HG03159 (cell line): ENCODE measurements at regions not wholly inside any gene's neighbourhood (a gene's known extent, or its start where the extent isn't known, plus 50 kb on each side); places are given as distances from the start of the nearest gene placed in this dataset.

ENCODE experiments used
- ATAC-seq: cut with Tn5 transposase; IDR thresholded peaks from one replicate; pipeline ENCODE4 v1.9.1; 2021; ENCODE audit warnings: mild to moderate bottlenecking, moderate library complexity; ENCODE audit not compliant: unreplicated experiment

DNA sequence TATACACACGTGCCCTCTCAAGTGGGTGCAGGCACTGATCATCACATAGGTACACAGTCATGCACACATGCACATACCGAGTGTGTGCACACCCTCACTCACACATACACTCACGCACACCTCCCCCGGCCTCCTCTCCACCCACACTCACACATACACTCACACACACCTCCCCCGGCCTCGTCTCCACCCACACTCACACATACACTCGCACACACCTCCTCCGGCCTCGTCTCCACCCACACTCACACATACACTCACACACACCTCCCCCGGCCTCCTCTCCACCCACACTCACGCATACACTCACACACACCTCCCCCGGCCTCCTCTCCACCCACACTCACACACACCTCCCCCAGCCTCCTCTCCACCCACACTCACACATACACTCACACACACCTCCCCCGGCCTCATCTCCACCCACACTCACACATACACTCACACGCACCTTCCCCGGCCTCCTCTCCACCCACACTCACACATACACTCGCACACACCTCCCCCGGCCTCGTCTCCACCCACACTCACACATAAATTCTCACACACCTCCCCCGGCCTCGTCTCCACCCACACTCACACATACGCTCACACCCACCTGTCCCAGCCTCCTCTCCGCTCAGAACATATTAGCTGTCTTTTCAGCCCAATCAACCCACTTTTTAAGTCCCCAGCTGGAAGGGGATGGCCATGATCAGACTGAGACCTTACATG is 105.2 kb upstream of the VSTM2B start:
- no peak for ATAC-seq

DNA sequence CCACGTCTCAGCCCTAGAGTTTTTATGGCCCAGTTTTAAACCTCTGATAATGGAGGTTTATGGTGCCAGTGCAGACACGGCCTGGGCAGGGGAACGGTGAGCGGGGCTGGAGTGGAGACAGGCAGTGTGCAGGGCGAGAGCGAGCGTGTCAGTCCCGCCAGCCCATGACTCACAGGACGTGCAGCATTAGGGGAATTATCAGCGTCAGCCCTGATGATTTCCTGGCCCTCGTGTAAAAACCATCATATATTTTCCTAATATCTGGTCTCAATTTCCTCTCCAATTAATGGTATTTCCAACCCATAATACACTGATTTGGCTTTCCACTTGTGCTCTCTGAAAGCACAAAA is 104.6 kb upstream of the VSTM2B start:
- no peak for ATAC-seq

DNA sequence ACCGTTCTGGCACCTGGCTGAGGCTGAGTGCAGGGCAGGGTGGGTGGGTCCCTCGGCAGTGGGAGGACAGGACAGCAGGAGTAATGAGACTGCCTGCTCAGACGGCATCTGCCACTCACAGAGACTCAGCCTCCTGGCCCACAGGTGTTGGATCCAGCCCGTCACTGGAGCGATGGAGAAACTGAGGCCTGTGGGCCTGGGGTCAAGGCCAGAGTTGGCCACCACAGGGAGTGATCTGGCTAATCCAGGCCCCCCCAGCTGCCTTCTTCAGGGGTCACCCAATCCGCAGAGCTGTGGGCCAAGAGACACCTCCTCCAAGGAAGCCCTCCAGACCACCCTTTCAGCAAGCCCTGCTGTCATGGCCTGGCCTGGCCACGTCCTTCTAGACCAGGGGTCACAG is 103.7 kb upstream of the VSTM2B start:
- ATAC-seq, result no peak

DNA sequence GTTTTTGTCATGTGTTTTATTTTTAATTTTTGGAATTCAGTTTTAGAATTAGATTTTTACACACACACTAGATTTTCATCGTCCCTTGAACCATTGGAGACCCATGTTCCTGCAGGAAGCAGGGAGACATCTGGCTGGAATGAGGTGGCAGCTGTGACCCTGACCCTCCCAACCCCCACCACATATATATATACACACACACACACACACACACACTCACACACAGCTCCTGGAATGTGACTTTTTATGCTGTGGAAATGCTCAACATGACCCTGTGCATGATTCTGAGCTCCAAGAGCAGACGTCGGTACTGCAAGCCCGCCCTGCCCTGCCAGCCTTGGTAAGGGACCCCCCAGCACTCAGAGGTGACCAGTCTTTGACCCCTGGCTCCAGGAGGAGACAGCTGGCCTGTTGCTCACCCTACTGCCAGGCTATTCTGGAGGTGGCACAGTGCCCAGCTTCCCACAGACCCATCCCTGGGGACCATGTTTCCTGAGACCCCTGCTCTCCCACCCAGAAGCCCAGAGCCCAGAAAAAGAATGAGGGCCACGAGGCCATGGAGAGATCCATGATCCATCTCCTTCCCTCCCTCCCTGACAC is 103.2 kb upstream of the VSTM2B start:
- no peak for ATAC-seq

DNA sequence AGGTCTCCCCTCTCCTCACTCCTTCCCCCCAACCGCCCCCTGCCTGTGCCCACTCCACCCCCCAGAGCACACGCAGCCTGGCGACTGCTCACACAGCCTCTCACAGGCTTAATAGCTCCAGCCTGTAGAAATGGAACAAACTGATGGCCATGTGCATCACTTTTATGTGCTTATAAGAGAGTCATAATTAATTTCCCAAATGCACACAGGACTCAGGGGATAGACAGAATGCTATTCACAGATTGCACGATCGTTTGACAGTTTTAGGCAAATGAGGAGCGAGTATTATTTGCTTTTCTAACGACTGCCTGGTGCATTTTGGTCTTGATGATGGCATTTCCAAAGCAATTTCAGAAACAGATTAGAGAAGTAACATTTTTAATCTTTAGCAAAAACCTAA is 97.7 kb upstream of the VSTM2B start:
- no peak for ATAC-seq

DNA sequence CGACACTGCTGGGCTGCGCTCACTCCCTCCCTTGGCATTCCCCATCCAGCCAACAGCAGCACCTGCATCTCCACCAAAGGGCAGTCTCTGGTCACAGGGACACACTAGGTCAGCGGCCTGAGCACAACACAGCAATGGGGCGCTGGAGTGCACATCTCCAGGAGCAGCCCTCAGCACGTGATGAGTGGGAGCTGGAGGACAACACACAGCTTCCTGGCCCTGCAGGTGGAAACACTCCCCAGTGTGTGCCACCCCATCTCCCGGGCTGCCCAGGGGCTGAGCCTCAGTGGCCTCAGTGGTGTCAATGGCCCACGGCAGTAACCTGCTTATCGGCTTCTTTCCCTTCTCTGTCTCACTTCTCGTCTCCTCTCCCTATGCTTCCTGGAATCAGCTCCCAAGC is 96.8 kb upstream of the VSTM2B start:
- no peak for ATAC-seq

DNA sequence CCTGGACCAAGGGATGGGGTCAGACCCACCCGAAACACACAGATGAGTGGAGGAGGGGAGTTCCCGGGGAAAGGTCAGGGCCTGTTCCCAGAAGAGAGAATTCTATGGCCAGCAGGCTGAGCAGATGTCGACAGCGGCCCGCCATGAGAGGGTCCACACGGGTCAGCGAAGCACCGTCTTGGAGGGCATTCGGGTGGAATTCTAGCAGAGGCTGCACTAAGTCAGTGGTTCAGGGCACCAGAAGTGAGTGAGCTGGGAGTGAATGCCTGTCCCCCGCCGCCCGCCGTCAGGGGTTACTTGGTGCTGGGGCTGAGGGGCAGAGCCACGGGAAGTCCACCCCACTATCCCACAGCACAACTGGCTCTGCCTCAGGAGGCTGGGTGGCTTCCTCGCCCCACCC is 96.2 kb upstream of the VSTM2B start:
- ATAC-seq, result no peak

DNA sequence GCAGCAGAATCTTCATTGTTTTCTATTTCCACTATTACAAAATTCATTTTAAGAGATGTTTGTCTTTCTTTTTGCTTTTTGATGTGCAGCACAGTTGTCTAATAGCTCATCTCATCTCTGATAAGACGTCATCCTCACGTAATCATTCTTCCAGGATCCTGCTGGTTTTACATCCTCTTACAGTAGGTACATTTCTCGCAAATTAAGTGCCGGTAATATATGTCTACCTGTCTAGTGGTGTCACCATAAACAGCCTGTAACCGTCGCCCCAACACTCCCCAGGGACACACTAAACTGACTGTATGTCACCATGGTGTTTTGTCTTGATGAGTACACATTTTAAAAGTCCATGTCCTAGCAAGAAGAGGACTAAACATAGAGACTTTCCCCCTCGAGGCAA is 94.5 kb upstream of the VSTM2B start:
- ATAC-seq, result no peak

DNA sequence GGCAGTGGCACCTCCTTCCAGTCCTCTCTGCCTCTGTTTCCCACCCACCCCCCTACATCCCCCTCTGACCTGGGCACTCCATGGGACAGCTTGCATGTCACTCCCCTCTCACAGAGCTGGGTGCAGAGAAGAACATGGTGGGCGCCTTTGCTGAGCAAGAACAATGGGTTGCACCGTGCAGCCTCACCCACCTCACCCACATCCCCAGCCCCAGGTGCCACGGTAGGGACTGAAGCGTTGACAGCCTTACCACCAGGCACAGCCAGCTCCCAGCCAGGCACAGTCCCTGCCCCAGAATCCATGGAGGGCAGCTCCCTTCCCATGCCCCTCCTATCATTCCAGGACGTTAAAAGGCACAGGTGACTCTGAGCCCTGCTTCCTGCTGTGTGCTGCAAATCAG is 93.1 kb upstream of the VSTM2B start:
- ATAC-seq, result no peak

DNA sequence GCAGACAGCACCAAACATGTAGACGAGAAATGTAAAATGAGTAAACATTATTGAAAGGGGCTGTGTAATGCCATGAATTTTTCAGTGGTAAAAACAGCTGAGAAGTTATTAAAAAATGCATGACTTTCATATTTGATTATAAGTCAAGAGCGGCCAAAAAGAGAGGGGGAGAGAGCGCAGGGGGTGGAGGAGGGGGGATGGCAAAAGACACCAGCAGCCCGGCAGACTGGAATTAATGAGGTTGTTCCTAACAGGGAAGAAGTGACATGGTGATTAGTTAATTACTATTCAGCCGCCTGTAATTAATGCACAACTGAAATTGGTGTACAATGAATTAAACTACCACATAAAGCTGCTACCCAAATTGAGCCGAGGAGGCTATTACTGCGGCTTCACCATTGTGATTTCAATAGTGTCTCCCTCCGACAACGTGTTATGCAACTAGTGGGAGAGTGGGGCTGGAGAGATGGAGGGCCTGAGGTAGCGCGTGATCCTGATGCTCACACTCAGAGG is 89.1 kb upstream of the VSTM2B start:
- no peak for ATAC-seq

DNA sequence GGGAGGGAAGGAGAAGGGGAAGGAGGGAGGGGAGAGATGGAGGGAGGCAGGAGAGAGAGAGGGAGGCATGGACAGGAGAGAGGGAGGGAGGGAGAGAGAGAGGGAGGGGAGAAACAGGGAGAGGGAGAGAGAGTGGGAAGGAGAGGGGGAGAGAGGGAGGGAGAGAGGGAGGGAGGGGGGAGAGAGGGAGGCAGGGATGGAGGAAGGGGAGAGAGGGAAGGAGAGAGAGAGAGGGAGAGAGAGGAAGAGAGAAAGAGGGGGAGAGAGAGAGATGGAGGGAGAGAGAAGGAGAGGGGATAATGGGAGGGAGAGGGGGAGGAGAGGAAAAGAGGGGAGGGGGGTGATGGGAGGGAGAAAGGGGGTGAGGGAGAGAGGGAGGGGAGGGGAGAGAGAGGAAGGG is 86.8 kb upstream of the VSTM2B start:
- ATAC-seq, result no peak

DNA sequence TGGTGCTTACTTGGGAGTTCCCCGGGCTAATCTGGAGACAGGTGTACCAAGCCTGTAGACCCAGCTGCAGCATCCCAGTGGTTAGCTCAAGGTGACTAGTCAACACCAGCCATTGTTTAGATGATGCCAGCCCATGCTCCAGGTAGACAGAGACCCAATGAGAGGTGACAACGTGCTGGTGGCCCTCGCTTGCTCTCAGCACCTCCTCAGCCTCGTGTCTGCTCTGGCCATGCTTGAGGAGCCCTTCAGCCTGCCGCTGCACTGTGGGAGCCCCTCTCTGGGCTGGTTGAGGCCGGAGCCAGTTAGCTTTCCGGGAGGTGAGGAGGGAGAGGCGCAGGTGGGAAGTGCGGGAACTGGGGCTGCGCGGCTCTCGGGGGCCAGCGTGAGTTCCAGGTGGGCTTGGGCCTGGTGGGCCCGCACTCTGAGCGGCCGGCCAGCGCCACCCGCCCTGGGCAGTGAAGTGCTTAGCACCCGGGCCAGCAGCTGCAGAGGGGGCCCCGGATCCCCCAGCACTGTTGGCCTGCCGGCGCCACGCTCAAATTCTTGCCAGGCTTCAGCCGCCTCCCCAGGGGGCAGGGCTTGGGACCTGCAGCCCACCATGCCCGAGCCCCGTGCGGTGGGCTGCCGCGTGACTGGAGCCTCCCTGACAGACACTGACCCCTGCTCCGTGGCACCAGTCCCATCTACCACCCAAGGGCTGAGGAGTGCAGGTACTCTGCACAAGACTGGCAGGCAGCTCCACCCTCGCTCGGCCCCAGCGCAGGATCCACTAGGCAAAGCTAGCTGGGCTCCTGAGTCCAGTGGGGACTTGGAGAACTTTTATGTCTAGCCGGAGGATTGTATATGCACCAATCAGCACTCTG is 85.9 kb upstream of the VSTM2B start:
- ATAC-seq, result no peak

DNA sequence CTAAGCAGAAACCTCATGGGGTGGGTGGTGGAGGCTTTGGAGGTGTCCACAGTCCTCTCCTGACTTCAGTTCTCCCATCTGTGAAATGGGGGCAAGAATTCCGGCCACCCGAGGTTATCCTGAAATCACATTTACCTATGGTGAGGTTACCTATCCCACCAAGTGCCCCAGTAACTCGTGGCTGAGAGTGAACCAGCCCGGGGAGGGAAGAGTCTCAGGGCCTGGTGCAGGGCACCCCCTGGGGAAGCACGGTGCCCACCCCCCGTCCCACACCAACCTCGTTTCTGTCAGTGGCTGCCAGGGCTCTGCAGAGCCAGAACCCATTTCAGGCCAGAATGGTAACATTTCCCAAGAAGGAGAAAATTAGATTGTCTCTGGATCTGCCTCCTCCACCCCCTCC is 83.7 kb upstream of the VSTM2B start:
- no peak for ATAC-seq

DNA sequence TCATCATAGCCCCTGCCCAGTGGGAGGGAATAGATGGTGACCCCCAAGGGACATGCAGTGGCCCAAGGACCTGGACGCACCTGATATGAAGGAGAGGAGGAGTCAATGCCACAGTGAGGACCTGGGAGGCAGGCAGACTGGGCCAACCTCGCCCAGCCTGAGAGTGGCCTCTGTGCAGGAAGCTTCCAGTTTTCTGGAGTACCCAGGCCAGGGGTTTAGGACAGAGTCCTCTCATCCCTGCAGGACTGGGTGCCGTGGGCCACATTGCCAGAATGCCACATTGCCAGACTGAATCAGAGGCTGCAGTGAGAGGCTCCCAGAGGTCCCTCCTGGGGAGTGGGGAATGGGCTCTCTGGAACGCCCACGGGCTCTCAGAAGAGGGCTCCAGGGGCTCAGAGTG is 82.9 kb upstream of the VSTM2B start:
- no peak for ATAC-seq

DNA sequence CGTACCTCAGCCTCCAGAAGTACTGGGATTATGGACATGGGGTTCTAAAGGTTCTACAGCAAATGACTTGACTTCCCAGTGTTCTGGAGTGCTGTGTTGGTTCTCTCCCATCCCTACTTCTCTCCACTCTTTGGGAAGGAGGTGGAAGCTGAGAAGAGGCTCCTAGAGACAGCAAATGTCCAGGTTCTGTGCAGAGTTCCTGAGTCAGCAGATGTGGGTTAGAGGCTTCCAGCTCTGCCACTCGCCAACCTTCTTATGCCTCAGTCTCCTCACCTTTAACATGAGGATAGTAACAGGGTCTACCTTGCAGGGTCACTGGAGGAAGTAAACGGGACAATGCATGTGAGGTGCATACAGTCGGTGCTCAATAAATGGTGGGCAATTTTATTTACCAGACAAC is 80.5 kb upstream of the VSTM2B start:
- no peak for ATAC-seq

DNA sequence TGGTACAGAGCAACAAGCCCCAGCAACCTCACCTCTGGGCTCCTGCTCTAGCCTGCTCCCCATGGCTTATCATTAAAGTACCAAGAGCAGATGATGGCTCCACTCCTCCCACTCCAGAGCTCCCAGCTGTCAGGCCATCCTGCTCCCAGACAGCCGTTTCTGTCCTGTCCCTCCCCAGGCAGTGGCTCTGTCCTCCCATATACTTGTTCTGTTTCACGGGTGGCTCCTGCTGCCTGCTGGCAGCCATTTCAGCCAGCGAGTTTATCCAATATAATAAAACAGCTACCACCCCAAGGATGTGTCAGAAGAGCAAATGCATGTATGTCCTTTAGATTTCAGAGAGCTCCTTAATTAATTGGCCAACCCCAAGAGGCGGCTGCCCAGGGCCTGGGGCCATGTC is 79.4 kb upstream of the VSTM2B start:
- ATAC-seq, result no peak

DNA sequence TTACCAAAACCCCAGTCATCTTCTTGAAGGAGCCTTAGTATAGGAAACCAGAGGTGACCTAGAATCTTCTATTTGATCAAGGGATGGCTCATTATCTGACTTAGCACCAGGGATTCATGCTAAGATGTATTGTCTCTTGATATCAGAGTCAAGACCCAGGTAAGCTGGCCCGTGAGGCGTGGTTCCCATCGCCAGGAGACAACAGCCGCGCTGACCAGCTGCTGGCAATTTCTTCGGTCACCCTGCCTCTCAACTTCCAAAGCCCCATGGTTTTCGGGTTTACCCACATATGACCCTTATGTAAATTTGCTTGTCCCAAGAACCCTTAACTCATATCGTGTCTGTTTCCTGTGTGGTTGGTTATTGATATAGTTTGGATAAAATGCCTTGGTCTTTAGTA is 77.7 kb upstream of the VSTM2B start:
- no peak for ATAC-seq

DNA sequence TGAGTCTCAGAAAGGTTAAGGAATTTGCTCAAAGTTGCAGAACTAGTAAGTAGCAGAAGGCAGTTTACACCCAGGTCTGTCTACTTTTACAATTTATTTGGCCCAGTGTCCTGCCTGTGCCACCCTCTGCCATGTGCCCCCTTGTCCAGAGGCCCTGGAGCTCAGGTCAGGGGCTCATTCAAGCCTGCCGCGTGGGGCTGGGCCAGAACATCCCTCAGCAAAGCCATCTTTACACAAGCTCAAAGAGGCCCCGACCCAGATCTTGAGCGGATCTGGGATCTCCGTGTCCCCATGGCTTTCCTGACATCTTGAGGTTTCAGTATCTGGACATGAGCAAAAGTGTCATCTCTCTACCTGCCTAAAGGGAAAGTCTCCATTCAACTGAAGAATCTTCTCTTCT is 76.4 kb upstream of the VSTM2B start:
- no peak for ATAC-seq

DNA sequence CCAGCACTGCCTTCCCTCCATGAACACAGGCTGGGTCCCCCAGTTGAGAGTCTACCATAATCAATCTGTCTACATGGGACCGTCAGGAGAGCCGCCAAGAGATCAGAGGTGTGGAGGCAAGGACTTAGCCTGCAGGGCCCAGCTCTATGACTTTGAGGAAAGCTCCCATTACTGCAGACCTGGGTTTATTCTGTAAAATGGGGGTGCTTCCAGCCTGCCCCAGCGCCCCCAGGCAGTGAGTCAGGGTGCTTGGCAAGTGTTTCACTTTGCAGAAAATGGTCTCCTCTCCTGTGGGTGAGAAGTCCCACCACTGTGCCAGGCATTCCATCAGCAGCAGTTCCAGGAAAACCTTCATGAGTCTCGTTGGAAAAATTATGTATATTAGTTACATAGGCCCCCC is 75.5 kb upstream of the VSTM2B start:
- ATAC-seq, result no peak

DNA sequence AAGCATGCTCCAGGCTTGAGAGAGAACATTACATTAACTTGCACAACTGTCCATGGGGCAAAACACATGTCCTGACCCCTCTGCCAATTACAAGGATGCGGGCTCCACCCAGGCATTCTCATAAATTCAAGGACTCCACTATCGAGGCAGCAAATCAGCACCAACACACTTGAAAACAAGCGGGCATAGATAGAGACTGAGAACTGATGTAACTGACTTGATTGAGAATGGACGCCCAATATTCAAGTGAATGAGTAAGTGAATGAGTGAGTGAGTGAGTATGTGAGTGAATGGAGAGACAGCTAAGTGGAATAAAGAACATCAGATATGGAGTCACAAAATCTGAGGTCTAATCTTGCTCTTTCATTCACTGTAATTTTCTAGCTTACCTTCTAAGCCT is 75.0 kb upstream of the VSTM2B start:
- ATAC-seq, result no peak

DNA sequence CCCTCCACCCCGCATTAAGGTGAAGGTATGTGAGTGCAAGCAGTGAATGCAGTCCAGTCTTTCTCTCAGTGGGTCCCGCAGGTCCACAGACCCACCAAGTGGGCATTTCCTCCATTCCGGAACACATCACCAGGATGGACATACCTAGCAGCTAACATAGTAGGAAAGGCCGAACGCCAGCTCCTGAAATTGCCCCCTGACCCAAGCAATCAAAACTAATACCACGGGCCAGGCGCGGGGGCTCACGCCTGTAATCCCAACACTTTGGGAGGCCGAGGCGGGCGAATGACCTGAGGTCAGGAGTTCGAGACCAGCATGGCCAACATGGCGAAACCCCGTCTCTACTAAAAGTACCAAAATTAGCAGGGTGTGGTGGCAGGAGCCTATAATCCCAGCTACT is 71.7 kb upstream of the VSTM2B start:
- ATAC-seq, result no peak

DNA sequence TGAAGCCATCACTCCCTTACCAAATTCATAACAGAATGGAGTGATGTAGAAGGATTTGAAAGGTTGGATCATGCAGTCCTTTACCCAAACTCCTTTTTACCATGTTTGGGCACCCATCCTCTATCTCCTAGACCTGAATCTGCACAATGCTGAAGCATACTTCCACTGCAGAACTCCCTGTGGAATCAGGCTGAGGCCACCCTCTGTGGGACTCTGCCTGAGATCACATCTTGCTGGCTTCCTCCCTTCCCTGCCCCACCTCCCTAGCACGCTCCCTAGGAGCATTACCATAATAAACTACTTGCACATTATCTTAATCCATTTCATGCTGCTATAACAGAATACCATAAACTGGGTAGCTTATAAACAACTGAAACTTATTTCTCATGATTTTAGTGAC is 68.4 kb upstream of the VSTM2B start:
- ATAC-seq, result no peak
